ENCODE measurements at regions not wholly inside any gene's neighbourhood (a gene's known extent, or its start where the extent isn't known, plus 50 kb on each side); places are given as distances from the start of the nearest gene placed in this dataset.
A peak's percentile ranks its signal among the peaks of the same experiment; 100 is the strongest.

GRCh38 chr11:95592471-95592870, 197.1 kb downstream of the FAM76B start:
- Histone ChIP-seq H3K4me3 (no peak overlapping the region), H3K27ac (peak overlapping the region in 3 of 21 experiments; percentile 8 to 71 (median 29))

- Histone ChIP-seq H3K27ac (no peak overlapping the region), H3K4me3 (no peak overlapping the region)
These were observed 199.5 kb downstream of the FAM76B start for GRCh38 chr11:95589893-95590612.

- H3K27ac ChIP-seq: peak overlapping the region in 1 of 21 experiments; percentile 4
- H3K4me3 ChIP-seq: no peak overlapping the region
These were observed 200.8 kb downstream of the FAM76B start for GRCh38 chr11:95588821-95589220.

GRCh38 chr11:95586661-95587060, 202.9 kb downstream of the FAM76B start:
- H3K27ac ChIP-seq: no peak overlapping the region
- H3K4me3 ChIP-seq: no peak overlapping the region

- Histone ChIP-seq H3K27ac (no peak overlapping the region), H3K4me3 (no peak overlapping the region)
These were observed 203.4 kb downstream of the FAM76B start for GRCh38 chr11:95586155-95586554.

GRCh38 chr11:95585752-95586077, 203.9 kb downstream of the FAM76B start:
- Histone ChIP-seq H3K27ac (no peak overlapping the region), H3K4me3 (no peak overlapping the region)

GRCh38 chr11:95585069-95585751, 204.4 kb downstream of the FAM76B start:
- H3K4me3 ChIP-seq: no peak overlapping the region
- H3K27ac ChIP-seq: no peak overlapping the region

GRCh38 chr11:95584589-95584988, 205.0 kb downstream of the FAM76B start:
- no peak overlapping the region for H3K4me3 ChIP-seq

GRCh38 chr11:95584180-95584579, 205.4 kb downstream of the FAM76B start:
- no peak overlapping the region for H3K4me3 ChIP-seq
- H3K27ac ChIP-seq: no peak overlapping the region

More at GRCh38 chr11:95584589-95584988, 205.0 kb downstream of the FAM76B start:
- H3K27ac ChIP-seq: no peak overlapping the region

GRCh38 chr11:95577716-95578460, 211.7 kb downstream of the FAM76B start:
- H3K27ac ChIP-seq: peak overlapping the region in 9 of 21 experiments; percentile 20 to 72 (median 51)
- no peak overlapping the region for H3K4me3 ChIP-seq

- no peak overlapping the region for H3K4me3 ChIP-seq
- H3K27ac ChIP-seq: peak overlapping the region in 10 of 21 experiments; percentile 19 to 72 (median 46)
These were observed 213.3 kb downstream of the FAM76B start for GRCh38 chr11:95576146-95576845.

- H3K27ac ChIP-seq: peak overlapping the region in 5 of 21 experiments; percentile 14 to 72 (median 44)
- no peak overlapping the region for H3K4me3 ChIP-seq
These were observed 214.1 kb downstream of the FAM76B start for GRCh38 chr11:95575517-95575916.

- no peak overlapping the region for H3K4me3 ChIP-seq
- H3K27ac ChIP-seq: no peak overlapping the region
These were observed 217.8 kb downstream of the FAM76B start for GRCh38 chr11:95571718-95572260.

GRCh38 chr11:95570845-95571244, 218.7 kb downstream of the FAM76B start:
- H3K4me3 ChIP-seq: no peak overlapping the region
- no peak overlapping the region for H3K27ac ChIP-seq

- no peak overlapping the region for H3K27ac ChIP-seq
- H3K4me3 ChIP-seq: no peak overlapping the region
These were observed 220.4 kb downstream of the FAM76B start for GRCh38 chr11:95569207-95569606.

GRCh38 chr11:95568281-95568680, 221.3 kb downstream of the FAM76B start:
- no peak overlapping the region for H3K4me3 ChIP-seq
- H3K27ac ChIP-seq: no peak overlapping the region

- no peak overlapping the region for H3K4me3 ChIP-seq
- no peak overlapping the region for H3K27ac ChIP-seq
These were observed 221.9 kb downstream of the FAM76B start for GRCh38 chr11:95567685-95568084.

GRCh38 chr11:95566211-95566610, 223.4 kb downstream of the FAM76B start:
- H3K4me3 ChIP-seq: no peak overlapping the region
- no peak overlapping the region for H3K27ac ChIP-seq

GRCh38 chr11:95565724-95566141, 223.8 kb downstream of the FAM76B start:
- no peak overlapping the region for H3K4me3 ChIP-seq
- no peak overlapping the region for H3K27ac ChIP-seq

- H3K27ac ChIP-seq: no peak overlapping the region
- H3K4me3 ChIP-seq: no peak overlapping the region
These were observed 225.7 kb downstream of the FAM76B start for GRCh38 chr11:95563859-95564258.
